22Rv1 (cell line): ENCODE measurements at regions not wholly inside any gene's neighbourhood (a gene's known extent, or its start where the extent isn't known, plus 50 kb on each side); places are given as distances from the start of the nearest gene placed in this dataset.

Experiments used
- H3K27ac ChIP-seq: fragments of 450-650 bp; 2 replicates; pipeline ENCODE4 v1.5.1; 2017
- CTCF ChIP-seq: fragments of 450-650 bp; IDR thresholded peaks from 2 replicates; pipeline ENCODE4 v1.5.1; 2017; ENCODE audit warnings: mild to moderate bottlenecking
- ZFX ChIP-seq: fragments of 450-650 bp; IDR thresholded peaks from 2 replicates; pipeline ENCODE4 v1.6.1; 2017; ENCODE audit warnings: antibody characterized with exemption, borderline replicate concordance

- H3K27ac ChIP-seq, result no peak overlapping the region
- no peak for TF ChIP-seq CTCF
- TF ChIP-seq ZFX, result no peak
These were observed 105.7 kb upstream of the MCTP2 start for GRCh38 chr15:94125698-94126097.

GRCh38 chr15:94125156-94125555, 106.2 kb upstream of the MCTP2 start:
- TF ChIP-seq ZFX, result no peak
- no peak for TF ChIP-seq CTCF
- H3K27ac ChIP-seq, result no peak overlapping the region

GRCh38 chr15:94122516-94122915, 108.8 kb upstream of the MCTP2 start:
- TF ChIP-seq CTCF (no peak), ZFX (no peak)
- no peak overlapping the region for H3K27ac ChIP-seq

- TF ChIP-seq ZFX (no peak), CTCF (peak; percentile 95)
- H3K27ac ChIP-seq, result no peak overlapping the region
These were observed 111.2 kb upstream of the MCTP2 start for GRCh38 chr15:94119923-94120775.

GRCh38 chr15:94119298-94119811, 112.0 kb upstream of the MCTP2 start:
- TF ChIP-seq ZFX (no peak), CTCF (no peak)
- no peak overlapping the region for H3K27ac ChIP-seq

- H3K27ac ChIP-seq, result no peak overlapping the region
- TF ChIP-seq ZFX (no peak), CTCF (no peak)
These were observed 120.8 kb upstream of the MCTP2 start for GRCh38 chr15:94110476-94111130.

GRCh38 chr15:94107652-94108051, 123.7 kb upstream of the MCTP2 start:
- TF ChIP-seq ZFX, result no peak
- TF ChIP-seq CTCF, result no peak
- no peak overlapping the region for H3K27ac ChIP-seq
